IMR-90 (cell line): ENCODE measurements at regions not wholly inside any gene's neighbourhood (a gene's known extent, or its start where the extent isn't known, plus 50 kb on each side); places are given as distances from the start of the nearest gene placed in this dataset.

Source experiments
- ATAC-seq: fragments of 200-7000 bp; cut with Tn5 transposase; 2 replicates; pipeline ENCODE4 v1.9.1; 2020; ENCODE audit warnings: low read depth, mild to moderate bottlenecking, moderate library complexity
- BruUV-seq: library from RNA; stranded (reverse); fragments of 400-500 nt; replicated peaks from 2 replicates; lab custom pipeline; 2021; lab: Mats Ljungman, UMichigan
- CTCF ChIA-PET: fragments of 300-600 bp; formaldehyde crosslinking; extraction: SDS; loops from one replicate; lab custom pipeline; 2021; ENCODE audit warnings: antibody characterized with exemption; lab: Yijun Ruan, JAX
- POLR2A ChIA-PET: fragments of 300-600 bp; sonication (Branson Sonifier 250); formaldehyde crosslinking; loops from one replicate; lab custom pipeline; 2022; ENCODE audit warnings: antibody characterized with exemption; ENCODE audit not compliant: unreplicated experiment; lab: Charles Lee
- DNase-seq: peaks from one replicate; pipeline ENCODE4 v3.0.0; 2013
- H2AFZ ChIP-seq: replicated peaks from 2 replicates; pipeline ENCODE3; 2013; ENCODE audit warnings: low read length, mild to moderate bottlenecking; ENCODE audit not compliant: poor library complexity
- H2AK5ac ChIP-seq: 2 replicates; pipeline ENCODE4 v1.6.1; 2013; ENCODE audit warnings: low read depth, low read length, inconsistent platforms
- H2AK9ac ChIP-seq: replicated peaks from 2 replicates; pipeline ENCODE3; 2013; ENCODE audit warnings: mild to moderate bottlenecking, low read depth, low read length, moderate library complexity; ENCODE audit not compliant: poor library complexity
- H2BK120ac ChIP-seq: 2 replicates; pipeline ENCODE4 v1.6.1; 2013; ENCODE audit warnings: low read depth, low read length, inconsistent platforms
- H2BK15ac ChIP-seq: 3 replicates; pipeline ENCODE4 v1.6.1; 2013; ENCODE audit warnings: low read depth, low read length, inconsistent platforms
- H2BK20ac ChIP-seq: 2 replicates; pipeline ENCODE4 v1.6.1; 2013; ENCODE audit warnings: low read depth, mild to moderate bottlenecking, inconsistent platforms, low read length, moderate library complexity
- H2BK5ac ChIP-seq: 2 replicates; pipeline ENCODE4 v1.6.1; 2013; ENCODE audit warnings: mild to moderate bottlenecking, low read depth, low read length, inconsistent platforms; ENCODE audit not compliant: poor library complexity, severe bottlenecking
- H3K14ac ChIP-seq: replicated peaks from 2 replicates; pipeline ENCODE4 v1.6.1; 2013; ENCODE audit warnings: low read depth, low read length, inconsistent platforms
- H3K18ac ChIP-seq: 2 replicates; pipeline ENCODE4 v1.6.1; 2013; ENCODE audit warnings: low read depth, low read length, control low read depth
- H3K23ac ChIP-seq: 2 replicates; pipeline ENCODE4 v1.6.1; 2013; ENCODE audit warnings: low read depth, low read length, inconsistent platforms
- H3K27ac ChIP-seq: 2 replicates; pipeline ENCODE4 v1.5.1; 2013; ENCODE audit warnings: mild to moderate bottlenecking, control low read depth, low read length; ENCODE audit not compliant: insufficient read depth
- H3K27me3 ChIP-seq: 2 replicates; pipeline ENCODE4 v1.6.1; 2013; ENCODE audit warnings: low read length; ENCODE audit not compliant: control insufficient read depth, insufficient read depth
- H3K36me3 ChIP-seq: 2 replicates; pipeline ENCODE4 v1.6.1; 2013; ENCODE audit warnings: low read length, mixed read lengths; ENCODE audit not compliant: control insufficient read depth, insufficient read depth
- H3K4ac ChIP-seq: 2 replicates; pipeline ENCODE4 v1.6.1; 2013; ENCODE audit warnings: low read depth, low read length, inconsistent platforms
- H3K4me1 ChIP-seq: 2 replicates; pipeline ENCODE4 v1.6.1; 2013; ENCODE audit warnings: low read length, mixed read lengths; ENCODE audit not compliant: control insufficient read depth, insufficient read depth
- H3K4me2 ChIP-seq: 2 replicates; pipeline ENCODE4 v1.6.1; 2013; ENCODE audit warnings: low read depth, mild to moderate bottlenecking, control low read depth, low read length, moderate library complexity
- H3K4me3 ChIP-seq: 2 replicates; pipeline ENCODE4 v1.5.1; 2013; ENCODE audit warnings: low read depth, mild to moderate bottlenecking, control low read depth, low read length, moderate library complexity; ENCODE audit not compliant: insufficient read depth
- H3K56ac ChIP-seq: 2 replicates; pipeline ENCODE4 v1.6.1; 2013; ENCODE audit warnings: low read length, inconsistent platforms; ENCODE audit not compliant: insufficient read depth; ENCODE audit errors: extremely low read depth
- H3K79me1 ChIP-seq, 2 experiments: 2 replicates each; pipeline ENCODE4 v1.6.1; 2013; ENCODE audit warnings: low read length in 2 of 2, inconsistent platforms in 1 of 2, low read depth in 1 of 2
- H3K9ac ChIP-seq: 2 replicates; pipeline ENCODE4 v1.6.1; 2013; ENCODE audit warnings: low read depth, low read length, control low read depth
- H3K9me1 ChIP-seq: 2 replicates; pipeline ENCODE4 v1.6.1; 2013; ENCODE audit warnings: low read length, inconsistent platforms; ENCODE audit not compliant: insufficient read depth
- H3K9me3 ChIP-seq: 2 replicates; pipeline ENCODE4 v1.6.1; 2013; ENCODE audit warnings: low read length; ENCODE audit not compliant: control insufficient read depth, insufficient read depth
- H4K20me1 ChIP-seq: 2 replicates; pipeline ENCODE4 v1.6.1; 2013; ENCODE audit warnings: low read length, inconsistent platforms; ENCODE audit not compliant: insufficient read depth
- H4K5ac ChIP-seq: 2 replicates; pipeline ENCODE4 v1.6.1; 2013; ENCODE audit warnings: mild to moderate bottlenecking, low read depth, low read length, control low read depth
- H4K8ac ChIP-seq, 2 experiments: 2 replicates each; pipeline ENCODE4 v1.6.1; 2013; ENCODE audit warnings: low read depth in 2 of 2, low read length in 2 of 2, control low read depth in 1 of 2, inconsistent platforms in 1 of 2
- H4K91ac ChIP-seq: 2 replicates; pipeline ENCODE4 v1.6.1; 2013; ENCODE audit warnings: low read depth, low read length, inconsistent platforms; ENCODE audit not compliant: insufficient read depth
- BHLHE40 ChIP-seq: fragments of 150-350 bp; IDR thresholded peaks from 2 replicates; pipeline ENCODE4 v1.6.1; 2016; ENCODE audit warnings: mild to moderate bottlenecking, low read depth, low read length
- CEBPB ChIP-seq: IDR thresholded peaks from 2 replicates; pipeline ENCODE4 v1.6.1; 2012; ENCODE audit warnings: low read depth, low read length, improper control_type of control experiment
- CHD1 ChIP-seq: IDR thresholded peaks from 2 replicates; pipeline ENCODE4 v1.6.1; 2012; ENCODE audit warnings: low read depth, low read length, improper control_type of control experiment
- CTCF ChIP-seq: conservative IDR thresholded peaks from 2 replicates; pipeline ENCODE4 v1.5.1; 2012; ENCODE audit warnings: mild to moderate bottlenecking, low read depth, low read length, improper control_type of control experiment
- ELK1 ChIP-seq: fragments of 150-350 bp; IDR thresholded peaks from 2 replicates; pipeline ENCODE4 v1.6.1; 2016; ENCODE audit warnings: low read depth, mild to moderate bottlenecking, low read length, moderate library complexity, borderline replicate concordance
- FOS ChIP-seq: fragments of 150-350 bp; IDR thresholded peaks from 2 replicates; pipeline ENCODE4 v1.6.1; 2016; ENCODE audit warnings: low read depth, low read length
- MAFK ChIP-seq: IDR thresholded peaks from 2 replicates; pipeline ENCODE4 v1.6.1; 2012; ENCODE audit warnings: low read depth, low read length, improper control_type of control experiment
- MAZ ChIP-seq: IDR thresholded peaks from 2 replicates; pipeline ENCODE4 v1.6.1; 2012; ENCODE audit warnings: low read depth, mild to moderate bottlenecking, low read length, improper control_type of control experiment, moderate library complexity, borderline replicate concordance
- MXI1 ChIP-seq: IDR thresholded peaks from 2 replicates; pipeline ENCODE4 v1.6.1; 2012; ENCODE audit warnings: low read depth, mild to moderate bottlenecking, low read length, moderate library complexity, borderline replicate concordance
- NFE2L2 ChIP-seq: fragments of 150-350 bp; IDR thresholded peaks from 2 replicates; pipeline ENCODE4 v1.6.1; 2016; ENCODE audit warnings: low read depth, mild to moderate bottlenecking, low read length
- POLR2A ChIP-seq: IDR thresholded peaks from 2 replicates; pipeline ENCODE4 v1.6.1; 2012; ENCODE audit warnings: mild to moderate bottlenecking, low read depth, low read length
- RAD21 ChIP-seq: IDR thresholded peaks from 2 replicates; pipeline ENCODE4 v1.6.1; 2012; ENCODE audit warnings: low read length, improper control_type of control experiment
- RCOR1 ChIP-seq: IDR thresholded peaks from 2 replicates; pipeline ENCODE4 v1.6.1; 2012; ENCODE audit warnings: mild to moderate bottlenecking, low read length, improper control_type of control experiment; ENCODE audit not compliant: insufficient replicate concordance
- RFX5 ChIP-seq: IDR thresholded peaks from 2 replicates; pipeline ENCODE4 v1.8.0; 2012; ENCODE audit warnings: low read depth, mild to moderate bottlenecking, low read length, moderate library complexity
- SMC3 ChIP-seq: fragments of 150-350 bp; IDR thresholded peaks from 2 replicates; pipeline ENCODE4 v1.6.1; 2016; ENCODE audit warnings: low read depth, mild to moderate bottlenecking, antibody characterized with exemption, low read length, moderate library complexity
- USF2 ChIP-seq: fragments of 150-350 bp; IDR thresholded peaks from 2 replicates; pipeline ENCODE4 v1.6.1; 2017; ENCODE audit warnings: mild to moderate bottlenecking, antibody characterized with exemption, low read length, low read depth
- WGBS, 2 experiments: methylation state at CpG; one replicate each; pipeline versions ENCODE4 v1.1.5 to v1.1.7; 2013; ENCODE audit warnings: missing lambda C conversion rate in 2 of 2; ENCODE audit not compliant: insufficient read length in 1 of 2; ENCODE audit errors: extremely low coverage in 2 of 2; 5-methylcytosine and 5-hydroxymethylcytosine counted together
- dilution Hi-C: fragments of 300-500 bp; cut with HindIII; formaldehyde crosslinking; loops from one replicate; pipeline ENCODE4 v1.14.3; 2018; ENCODE audit warnings: low sequenced_read_pairs; ENCODE audit not compliant: unreplicated experiment
- in situ Hi-C: fragments of 300-500 bp; cut with MboI; formaldehyde crosslinking; loops from 3 replicates; pipeline ENCODE4 v1.14.3; 2019; ENCODE audit warnings: low sequenced_read_pairs, inconsistent platforms, mixed read lengths
- intact Hi-C: fragments of 100-400 bp; cut with micrococcal nuclease; formaldehyde crosslinking; loops from 2 replicates; pipeline ENCODE4 v1.10.0; 2022

GRCh38 chr4:30181512-30181911, 538.7 kb upstream of the PCDH7 start:
- TF ChIP-seq USF2 = no peak
- no peak for TF ChIP-seq BHLHE40
- no peak for TF ChIP-seq CEBPB
- TF ChIP-seq MAFK = no peak
- TF ChIP-seq RFX5 = no peak
- TF ChIP-seq POLR2A = no peak
- no peak for TF ChIP-seq ELK1
- TF ChIP-seq RCOR1 = no peak
- TF ChIP-seq CTCF = no peak
- no peak for TF ChIP-seq CHD1
- TF ChIP-seq RAD21 = no peak
- TF ChIP-seq NFE2L2 = no peak
- no peak for TF ChIP-seq SMC3
- TF ChIP-seq MXI1 = no peak
- no peak for TF ChIP-seq FOS
- no peak for TF ChIP-seq MAZ
- no peak for DNase-seq
- in situ Hi-C loops = no loop called here
- ChIA-PET POLR2A (no interaction called here), CTCF (no interaction called here)
- no peak overlapping the region for H3K18ac ChIP-seq
- no peak overlapping the region for H3K4me2 ChIP-seq
- no peaks in the 10 kb centered on the region for H4K20me1 ChIP-seq
- no peak overlapping the region for H3K9ac ChIP-seq
- no CpG with 5 or more reads among the region's 4 CpGs for WGBS, 2 experiments
- no peaks in the 10 kb centered on the region for H3K27me3 ChIP-seq
- no peak overlapping the region for H2AK9ac ChIP-seq
- BruUV-seq = no TSS peak
- dilution Hi-C loops = no loop called here
- H2BK5ac ChIP-seq = no peak overlapping the region
- H3K79me1 ChIP-seq = no peaks in the 10 kb centered on the region
- H2BK20ac ChIP-seq = no peak overlapping the region
- no peak overlapping the region for H3K56ac ChIP-seq
- no peak overlapping the region for H3K14ac ChIP-seq
- H3K9me1 ChIP-seq = no peaks in the 10 kb centered on the region
- H3K27ac ChIP-seq = no peak overlapping the region
- no peak overlapping the region for H3K4me3 ChIP-seq
- no peak for ATAC-seq
- no peak overlapping the region for H2AK5ac ChIP-seq
- no peak overlapping the region for H4K91ac ChIP-seq
- no peaks in the 10 kb centered on the region for H3K36me3 ChIP-seq
- H3K4me1 ChIP-seq = no peaks in the 10 kb centered on the region
- no peak overlapping the region for H2BK120ac ChIP-seq
- no peak overlapping the region for H3K23ac ChIP-seq
- H2AFZ ChIP-seq = no peak overlapping the region
- H3K9me3 ChIP-seq = peaks cover 2% of the 10 kb centered on the region
- no peak overlapping the region for H3K4ac ChIP-seq
- no peak overlapping the region for H4K8ac ChIP-seq
- intact Hi-C loops = no loop called here
- H4K5ac ChIP-seq = no peak overlapping the region
- H2BK15ac ChIP-seq = no peak overlapping the region
